GM19238 (cell line): ENCODE measurements at regions not wholly inside any gene's neighbourhood (a gene's known extent, or its start where the extent isn't known, plus 50 kb on each side); places are given as distances from the start of the nearest gene placed in this dataset.
"Not testable (repeated sequence)": the region's sequence is repeated elsewhere in the genome, so short reads cannot be mapped to it uniquely, and the experiment has no call there.

Experiments
- DNase-seq: peaks from one replicate; pipeline ENCODE4 v3.0.0; 2011; ENCODE audit warnings: low spot score; ENCODE audit not compliant: insufficient read length

GRCh38 chr11:116343270-116343669, 429.5 kb downstream of the BUD13 start:
- no peak for DNase-seq

- DNase-seq: no peak
Observed at GRCh38 chr11:116342148-116342547, 430.6 kb downstream of the BUD13 start.

- no peak for DNase-seq
Observed at GRCh38 chr11:116339306-116340098, 433.3 kb downstream of the BUD13 start.

- not testable (repeated sequence) for DNase-seq
Observed at GRCh38 chr11:116338500-116338899, 434.3 kb downstream of the BUD13 start.

DNA sequence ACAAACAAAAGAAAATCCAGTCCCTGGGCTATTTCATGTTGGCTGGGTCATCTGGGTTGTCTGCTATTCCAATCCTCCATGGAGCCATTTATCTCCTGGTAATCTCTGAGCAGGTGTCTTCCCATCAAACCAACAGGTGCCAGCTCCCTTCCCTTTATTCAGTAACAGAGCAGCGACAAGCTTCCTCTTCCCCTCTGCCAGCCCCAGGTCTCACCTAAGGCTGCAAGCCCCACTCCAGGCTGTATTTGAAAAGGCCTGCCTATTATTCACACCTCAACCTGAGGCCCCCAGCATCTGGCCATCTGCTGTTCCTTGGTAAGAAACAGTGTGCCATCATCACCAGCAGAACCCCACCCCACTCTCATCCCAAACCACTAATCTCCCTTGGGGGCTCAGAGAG, 436.2 kb downstream of the BUD13 start:
- no peak for DNase-seq

- no peak for DNase-seq
Observed at GRCh38 chr11:116335891-116336290, 436.9 kb downstream of the BUD13 start.

DNA sequence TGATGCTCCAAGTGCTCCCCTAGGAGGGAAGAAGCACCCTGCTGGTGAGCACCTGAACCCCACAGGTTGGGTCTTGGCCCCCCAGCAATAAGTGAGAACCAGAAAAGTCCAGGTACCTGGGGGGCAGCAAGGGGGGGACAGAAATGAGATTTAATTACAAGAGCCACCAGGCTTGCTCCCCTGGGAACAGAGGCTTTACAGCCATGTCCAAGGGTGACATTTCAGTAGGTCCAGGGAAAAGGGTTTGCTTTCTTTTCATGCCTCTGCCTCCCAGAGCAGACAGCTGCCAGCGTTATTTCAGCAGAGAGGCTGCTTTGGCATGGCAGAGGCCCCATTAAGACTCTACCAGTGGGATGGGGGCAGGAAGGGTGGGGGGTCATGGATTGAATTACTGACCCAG, 437.7 kb downstream of the BUD13 start:
- DNase-seq: no peak

- no peak for DNase-seq
Observed at GRCh38 chr11:116334596-116334995, 438.2 kb downstream of the BUD13 start.

DNA sequence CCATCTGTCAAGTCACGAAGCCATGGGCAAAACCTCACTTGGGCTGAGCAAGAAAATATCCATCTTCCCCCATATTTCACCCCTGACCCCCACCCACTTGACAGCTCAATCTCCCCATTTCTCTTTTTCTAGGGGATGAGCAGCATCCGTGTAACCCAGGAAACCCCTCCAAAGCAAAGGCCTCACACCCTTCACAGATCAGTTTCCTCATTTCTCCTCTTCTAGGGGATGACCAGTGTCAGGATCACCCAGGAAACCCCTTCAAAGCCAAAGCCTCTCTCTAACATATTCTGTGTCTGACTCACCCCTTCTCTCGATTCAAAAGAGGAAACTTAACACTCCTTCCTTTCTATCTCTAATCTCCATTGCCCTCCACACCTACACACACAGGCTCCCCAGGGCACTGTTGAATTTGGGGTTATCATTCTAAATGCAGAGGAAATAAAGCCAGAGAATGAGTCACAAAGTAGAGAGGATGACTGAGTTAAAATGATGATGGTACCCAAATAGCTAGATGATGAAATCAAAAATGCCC, 439.7 kb downstream of the BUD13 start:
- no peak for DNase-seq

DNA sequence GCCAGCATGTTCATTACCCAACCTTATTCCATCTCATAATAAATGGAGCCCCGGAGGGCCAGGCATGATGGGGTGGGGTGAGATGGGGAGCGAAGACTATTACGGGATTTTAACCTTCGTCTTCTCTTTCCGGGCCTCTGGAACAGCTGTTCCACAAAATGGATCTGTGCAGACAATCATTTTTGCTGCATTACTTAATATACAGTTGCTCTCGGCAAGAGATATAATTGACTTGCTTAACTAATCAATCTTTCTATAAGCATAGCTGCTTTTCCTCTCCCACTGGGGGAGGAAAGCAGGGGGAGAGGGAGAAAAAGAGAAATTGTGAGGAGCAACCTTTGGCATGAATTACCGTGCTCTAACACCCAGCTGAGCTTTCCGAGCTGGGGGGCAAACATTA, 440.4 kb downstream of the BUD13 start:
- no peak for DNase-seq

DNA sequence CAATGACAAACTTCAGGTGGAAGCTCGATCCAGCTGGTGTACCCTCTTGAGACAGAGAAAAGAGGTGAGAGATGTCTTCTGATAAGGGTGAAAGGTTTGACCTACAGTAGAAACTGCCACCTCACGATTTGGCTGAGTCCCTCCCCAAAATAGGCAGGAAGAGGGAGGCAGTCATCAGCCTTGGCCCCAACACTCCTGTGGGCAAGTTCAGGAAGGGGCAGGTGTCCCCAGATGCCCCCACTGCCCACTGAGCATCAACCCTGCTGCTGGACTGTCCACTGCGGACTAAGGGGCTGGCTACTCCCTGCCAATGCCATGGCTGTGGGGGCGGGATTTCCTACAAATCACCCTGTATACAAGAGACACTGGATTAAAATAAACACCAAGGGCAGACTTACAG, 441.4 kb downstream of the BUD13 start:
- no peak for DNase-seq

GRCh38 chr11:116330439-116331185, 442.2 kb downstream of the BUD13 start:
- no peak for DNase-seq

DNA sequence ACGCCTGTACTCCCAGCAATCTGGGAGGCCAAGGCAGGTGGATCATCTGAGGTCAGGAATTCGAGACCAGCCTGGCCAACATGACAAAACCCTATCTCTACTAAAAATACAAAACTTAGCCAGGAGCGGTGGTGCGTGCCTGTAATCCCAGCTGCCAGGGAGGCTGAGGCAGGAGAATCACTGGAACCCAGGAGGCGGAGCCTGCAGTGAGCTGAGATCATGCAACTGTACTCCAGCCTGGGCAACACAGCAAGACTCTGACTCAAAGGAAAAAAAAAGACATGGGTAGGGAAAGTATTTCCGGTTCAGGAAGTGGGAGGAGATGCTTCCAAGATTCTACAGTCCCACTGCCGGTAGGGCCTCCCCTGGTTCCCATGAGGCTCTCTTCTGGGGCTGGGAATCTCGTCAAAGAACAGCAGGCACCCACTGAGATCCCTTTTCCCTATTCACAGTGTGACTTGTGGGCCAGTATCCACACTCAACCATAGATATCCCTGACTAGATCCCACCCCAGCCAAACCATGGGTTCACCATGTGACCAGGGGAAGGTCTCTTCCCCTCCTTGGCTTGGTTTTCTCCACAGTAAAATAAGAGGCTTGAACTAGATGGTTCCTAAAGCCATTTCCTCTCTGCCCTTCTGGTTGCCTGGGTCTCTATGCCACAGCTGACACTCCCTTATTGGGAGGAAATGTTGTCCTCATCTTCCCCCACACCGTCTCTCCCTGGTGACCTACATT, 443.3 kb downstream of the BUD13 start:
- DNase-seq: no peak

GRCh38 chr11:116328851-116329250, 443.9 kb downstream of the BUD13 start:
- no peak for DNase-seq

DNA sequence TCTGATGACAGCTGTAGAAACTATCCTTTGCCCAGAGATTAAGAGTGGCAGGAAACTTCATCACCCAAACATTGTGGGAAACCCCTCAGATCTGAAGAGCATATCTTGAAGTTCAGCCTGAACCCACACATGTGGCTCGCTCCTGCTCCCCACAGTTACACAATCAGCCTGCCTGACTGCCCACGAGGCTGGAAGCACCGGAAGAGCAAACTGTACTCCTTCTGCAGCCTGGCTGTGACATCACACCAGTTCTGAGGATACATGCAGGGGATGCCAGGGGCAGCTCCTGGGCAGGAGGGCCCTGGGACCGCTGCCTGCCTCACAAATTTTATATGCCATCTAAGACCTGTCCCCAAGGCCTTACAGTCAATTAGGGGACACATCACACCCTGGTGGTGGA, 444.4 kb downstream of the BUD13 start:
- no peak for DNase-seq

GRCh38 chr11:116326146-116326545, 446.6 kb downstream of the BUD13 start:
- DNase-seq: no peak

DNA sequence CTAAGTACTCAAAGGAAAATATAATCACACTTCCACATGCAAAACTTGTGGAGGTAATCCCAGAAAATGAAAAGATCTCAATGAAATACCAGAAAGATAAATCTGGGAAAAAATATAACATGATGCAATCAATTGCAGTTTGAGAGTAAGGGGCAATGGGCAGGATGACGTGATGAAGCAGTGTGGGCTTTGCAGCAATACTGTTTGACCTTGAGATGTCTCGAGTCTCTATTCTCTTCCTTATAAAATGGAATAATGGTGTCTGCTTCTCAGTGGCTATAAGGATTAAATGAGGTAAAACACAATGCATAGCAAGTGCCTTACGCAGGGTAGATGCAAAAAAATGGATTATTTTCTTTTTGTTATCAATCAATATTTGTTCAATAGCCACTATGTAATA, 447.5 kb downstream of the BUD13 start:
- DNase-seq: no peak

- not testable (repeated sequence) for DNase-seq
Observed at GRCh38 chr11:116324077-116324476, 448.7 kb downstream of the BUD13 start.

GRCh38 chr11:116317212-116317611, 455.6 kb downstream of the BUD13 start:
- DNase-seq: no peak

DNA sequence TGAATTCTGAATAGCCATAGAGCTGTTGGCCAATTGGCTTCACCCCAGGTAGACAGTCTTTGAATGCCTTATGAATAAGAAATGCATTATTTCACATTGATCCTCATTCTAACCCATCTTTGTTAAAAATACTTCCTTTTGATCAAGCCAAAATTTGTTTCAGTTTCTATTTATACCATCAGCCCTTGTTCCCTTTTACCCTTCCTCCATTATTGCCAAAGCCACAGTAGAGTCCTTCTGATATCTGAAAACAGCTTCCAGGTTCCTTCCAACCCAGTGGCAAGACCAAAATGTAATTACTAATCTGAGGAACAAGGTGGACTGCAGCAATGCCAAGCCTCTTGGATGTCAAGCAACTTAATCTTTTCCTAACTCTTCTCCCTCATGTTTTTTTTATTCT, 458.8 kb downstream of the BUD13 start:
- DNase-seq: no peak

- DNase-seq: no peak
Observed at GRCh38 chr11:116312570-116313391, 460.0 kb downstream of the BUD13 start.
